Liver (tissue), 8 donors: ENCODE measurements at regions not wholly inside any gene's neighbourhood (a gene's known extent, or its start where the extent isn't known, plus 50 kb on each side); places are given as distances from the start of the nearest gene placed in this dataset.

Experiments
- DNase-seq: peaks from one replicate; pipeline ENCODE4 v3.0.0-alpha.2; 2017; ENCODE audit warnings: low spot score
- H3K27ac ChIP-seq, 2 donors: one replicate each; pipeline ENCODE4 v1.7.0; 2013; ENCODE audit warnings: inconsistent platforms in 2 of 2, low read length in 2 of 2, control low read depth in 1 of 2, low read depth in 1 of 2, mild to moderate bottlenecking in 1 of 2
- H3K27me3 ChIP-seq, 4 donors: one replicate each; pipeline versions ENCODE4 v1.6.1 to v1.7.0; 2013; ENCODE audit warnings: low read length in 3 of 4, inconsistent platforms in 1 of 4, mild to moderate bottlenecking in 1 of 4, moderate library complexity in 1 of 4; ENCODE audit not compliant: control insufficient read depth in 4 of 4, insufficient read depth in 4 of 4
- H3K36me3 ChIP-seq, 4 donors: one replicate each; pipeline versions ENCODE4 v1.6.1 to v1.7.0; 2013; ENCODE audit warnings: low read length in 3 of 4, mild to moderate bottlenecking in 3 of 4, low read depth in 1 of 4, moderate library complexity in 1 of 4; ENCODE audit not compliant: control insufficient read depth in 4 of 4, insufficient read depth in 3 of 4
- H3K4me1 ChIP-seq, 4 donors: one replicate each; pipeline versions ENCODE4 v1.6.1 to v1.7.0; 2013; ENCODE audit warnings: low read length in 3 of 4, mild to moderate bottlenecking in 3 of 4, moderate library complexity in 1 of 4; ENCODE audit not compliant: control insufficient read depth in 4 of 4, insufficient read depth in 4 of 4
- H3K4me3 ChIP-seq, 3 donors: one replicate each; pipeline versions ENCODE4 v1.6.1 to v1.7.0; 2013; ENCODE audit warnings: low read length in 3 of 3, control low read depth in 1 of 3, low read depth in 1 of 3, mild to moderate bottlenecking in 1 of 3
- H3K9ac ChIP-seq, 2 donors: one replicate each; pipeline ENCODE4 v1.7.0; 2013; ENCODE audit warnings: low read length in 2 of 2, mild to moderate bottlenecking in 2 of 2, moderate library complexity in 2 of 2, control low read depth in 1 of 2, low read depth in 1 of 2
- H3K9me3 ChIP-seq, 4 donors: one replicate each; pipeline versions ENCODE4 v1.6.1 to v1.7.0; 2013; ENCODE audit warnings: low read length in 3 of 4; ENCODE audit not compliant: control insufficient read depth in 4 of 4
- CTCF ChIP-seq: fragments of 150-350 bp; IDR thresholded peaks from 2 replicates; pipeline ENCODE4 v1.5.1; 2017; ENCODE audit warnings: improper control_type of control experiment, low read depth, low read length; ENCODE audit not compliant: missing input control
- EGR1 ChIP-seq, 2 donors: IDR thresholded peaks; 2 replicates each; pipeline ENCODE4 v1.6.1; 2016 to 2018; ENCODE audit warnings: antibody characterized with exemption in 2 of 2, low read depth in 2 of 2
- FOXA1 ChIP-seq: IDR thresholded peaks from 2 replicates; pipeline ENCODE4 v1.6.1; 2016; ENCODE audit warnings: antibody characterized with exemption
- FOXA2 ChIP-seq: IDR thresholded peaks from 2 replicates; pipeline ENCODE4 v1.6.1; 2016; ENCODE audit warnings: antibody characterized with exemption
- GABPA ChIP-seq, 2 donors: IDR thresholded peaks in 1 of 2; conservative IDR thresholded peaks in 1 of 2; 2 replicates each; pipeline ENCODE4 v1.6.1; 2016; ENCODE audit warnings: antibody characterized with exemption in 2 of 2, mild to moderate bottlenecking in 1 of 2, moderate library complexity in 1 of 2
- HNF4A ChIP-seq, 2 donors: conservative IDR thresholded peaks; 2 replicates each; pipeline ENCODE4 v1.6.1; 2016; ENCODE audit warnings: antibody characterized with exemption in 2 of 2, mild to moderate bottlenecking in 2 of 2
- HNF4G ChIP-seq: IDR thresholded peaks from 2 replicates; pipeline ENCODE4 v1.6.1; 2016; ENCODE audit warnings: antibody characterized with exemption
- JUND ChIP-seq, 2 donors: IDR thresholded peaks; 2 replicates each; pipeline ENCODE4 v1.6.1; 2016; ENCODE audit warnings: antibody characterized with exemption in 2 of 2
- MAX ChIP-seq: IDR thresholded peaks from 2 replicates; pipeline ENCODE4 v1.6.1; 2016; ENCODE audit warnings: antibody characterized with exemption
- NR2F2 ChIP-seq: IDR thresholded peaks from 2 replicates; pipeline ENCODE4 v1.6.1; 2016; ENCODE audit warnings: antibody characterized with exemption
- RAD21 ChIP-seq, 2 donors: IDR thresholded peaks; 2 replicates each; pipeline ENCODE4 v1.6.1; 2016; ENCODE audit warnings: antibody characterized with exemption in 2 of 2, mild to moderate bottlenecking in 2 of 2
- RXRA ChIP-seq, 2 donors: IDR thresholded peaks; 2 replicates each; pipeline ENCODE4 v1.6.1; 2017 to 2018; ENCODE audit warnings: antibody characterized with exemption in 2 of 2, mild to moderate bottlenecking in 1 of 2
- SP1 ChIP-seq: IDR thresholded peaks from 2 replicates; pipeline ENCODE4 v1.6.1; 2018; ENCODE audit warnings: antibody characterized with exemption, mild to moderate bottlenecking
- TAF1 ChIP-seq: conservative IDR thresholded peaks from 2 replicates; pipeline ENCODE4 v1.6.1; 2016; ENCODE audit warnings: antibody characterized with exemption, mild to moderate bottlenecking
- YY1 ChIP-seq: IDR thresholded peaks from 2 replicates; pipeline ENCODE4 v1.6.1; 2016; ENCODE audit warnings: antibody characterized with exemption, mild to moderate bottlenecking
- WGBS: extraction: QIAGEN DNeasy Blood & Tissue Kit; methylation state at CpG from one replicate; pipeline ENCODE4 v1.1.7; 2013; 5-methylcytosine and 5-hydroxymethylcytosine counted together
- TF ChIP-seq, protein P1 (sequence below): IDR thresholded peaks from 2 replicates; pipeline ENCODE4 v1.6.1; 2016; ENCODE audit warnings: antibody characterized with exemption
- TF ChIP-seq, protein P2 (sequence below): IDR thresholded peaks from 2 replicates; pipeline ENCODE4 v1.6.1; 2016; ENCODE audit warnings: antibody characterized with exemption, mild to moderate bottlenecking
- donor health status: healthy.
- donor health status: healthy.
- donor health status: healthy.
- donor health status: healthy.
- donor health status: healthy.

DNA sequence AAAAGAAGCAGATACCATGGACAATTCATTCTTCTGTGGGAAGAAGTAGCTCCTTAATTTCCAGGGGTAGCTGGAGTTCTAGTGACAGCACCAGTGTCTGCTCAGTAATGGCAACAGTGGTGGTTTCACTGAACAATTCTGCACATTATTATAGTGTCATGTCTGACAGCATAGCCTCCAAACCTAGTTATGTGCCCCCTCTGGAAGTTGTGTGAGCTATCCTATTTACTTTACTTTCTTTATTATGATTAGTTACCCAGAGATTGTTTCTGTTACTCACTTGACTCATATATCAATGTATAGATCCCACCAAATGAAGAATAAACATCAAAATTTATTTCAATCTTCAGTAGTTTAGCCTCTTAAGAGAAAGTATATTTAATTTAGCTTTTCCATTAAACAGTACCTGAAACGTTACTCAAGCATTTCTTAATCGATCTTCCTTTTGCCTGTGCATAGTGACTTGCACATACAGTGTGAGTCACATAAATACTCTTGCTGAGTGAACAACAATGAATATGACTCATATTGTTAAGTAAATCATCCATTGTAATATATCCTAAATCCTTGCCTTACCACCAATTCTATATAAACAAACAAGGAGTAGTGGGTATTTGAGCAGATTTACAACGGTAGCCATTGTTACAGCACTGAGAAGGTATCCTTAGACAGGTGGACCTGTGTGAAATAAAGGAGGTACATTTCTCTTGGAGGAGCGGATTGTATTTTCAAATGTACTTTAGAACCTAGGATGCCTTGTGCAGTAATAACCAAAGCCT is 534.7 kb downstream of the ANKRD50 start:
- TF ChIP-seq CTCF = no peak
- TF ChIP-seq, protein P1, sequence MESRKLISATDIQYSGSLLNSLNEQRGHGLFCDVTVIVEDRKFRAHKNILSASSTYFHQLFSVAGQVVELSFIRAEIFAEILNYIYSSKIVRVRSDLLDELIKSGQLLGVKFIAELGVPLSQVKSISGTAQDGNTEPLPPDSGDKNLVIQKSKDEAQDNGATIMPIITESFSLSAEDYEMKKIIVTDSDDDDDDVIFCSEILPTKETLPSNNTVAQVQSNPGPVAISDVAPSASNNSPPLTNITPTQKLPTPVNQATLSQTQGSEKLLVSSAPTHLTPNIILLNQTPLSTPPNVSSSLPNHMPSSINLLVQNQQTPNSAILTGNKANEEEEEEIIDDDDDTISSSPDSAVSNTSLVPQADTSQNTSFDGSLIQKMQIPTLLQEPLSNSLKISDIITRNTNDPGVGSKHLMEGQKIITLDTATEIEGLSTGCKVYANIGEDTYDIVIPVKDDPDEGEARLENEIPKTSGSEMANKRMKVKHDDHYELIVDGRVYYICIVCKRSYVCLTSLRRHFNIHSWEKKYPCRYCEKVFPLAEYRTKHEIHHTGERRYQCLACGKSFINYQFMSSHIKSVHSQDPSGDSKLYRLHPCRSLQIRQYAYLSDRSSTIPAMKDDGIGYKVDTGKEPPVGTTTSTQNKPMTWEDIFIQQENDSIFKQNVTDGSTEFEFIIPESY = no peak
- no peak for TF ChIP-seq RXRA (IDR thresholded peaks at IDR 0.05)
- TF ChIP-seq RAD21 (IDR thresholded peaks at IDR 0.05) = no peak
- no peak for TF ChIP-seq SP1
- WGBS = 88% methylated on average over 4 of the region's 4 CpGs
- Histone ChIP-seq H3K9me3 (no peaks in the 10 kb centered on the region), H3K4me3 (no peak overlapping the region), H3K4me1 (no peaks in the 10 kb centered on the region), H3K27ac (no peak overlapping the region), H3K36me3 (no peaks in the 10 kb centered on the region), H3K9ac (no peak overlapping the region), H3K27me3 (no peaks in the 10 kb centered on the region)
- no peak for DNase-seq

- Histone ChIP-seq H3K27ac (no peak overlapping the region), H3K4me3 (no peak overlapping the region), H3K27me3 (no peaks in the 10 kb centered on the region), H3K9me3 (no peaks in the 10 kb centered on the region), H3K9ac (no peak overlapping the region), H3K36me3 (no peaks in the 10 kb centered on the region), H3K4me1 (no peaks in the 10 kb centered on the region)
- TF ChIP-seq NR2F2 (no peak), RXRA (IDR thresholded peaks at IDR 0.05) (no peak), HNF4G (no peak), RAD21 (IDR thresholded peaks at IDR 0.05) (no peak), FOXA1 (no peak), CTCF (no peak), EGR1 (IDR thresholded peaks at IDR 0.05; ENCODE audit: low read depth in 2 of 2) (no peak), MAX (no peak), GABPA (IDR thresholded peaks at IDR 0.05 in 1 of 2, conservative IDR thresholded peaks at IDR 0.05 in 1 of 2) (no peak), HNF4A (conservative IDR thresholded peaks at IDR 0.05) (no peak), FOXA2 (no peak), JUND (IDR thresholded peaks at IDR 0.05) (no peak), YY1 (no peak), TAF1 (no peak), SP1 (no peak)
- TF ChIP-seq, protein P1 = no peak
- TF ChIP-seq, protein P2, sequence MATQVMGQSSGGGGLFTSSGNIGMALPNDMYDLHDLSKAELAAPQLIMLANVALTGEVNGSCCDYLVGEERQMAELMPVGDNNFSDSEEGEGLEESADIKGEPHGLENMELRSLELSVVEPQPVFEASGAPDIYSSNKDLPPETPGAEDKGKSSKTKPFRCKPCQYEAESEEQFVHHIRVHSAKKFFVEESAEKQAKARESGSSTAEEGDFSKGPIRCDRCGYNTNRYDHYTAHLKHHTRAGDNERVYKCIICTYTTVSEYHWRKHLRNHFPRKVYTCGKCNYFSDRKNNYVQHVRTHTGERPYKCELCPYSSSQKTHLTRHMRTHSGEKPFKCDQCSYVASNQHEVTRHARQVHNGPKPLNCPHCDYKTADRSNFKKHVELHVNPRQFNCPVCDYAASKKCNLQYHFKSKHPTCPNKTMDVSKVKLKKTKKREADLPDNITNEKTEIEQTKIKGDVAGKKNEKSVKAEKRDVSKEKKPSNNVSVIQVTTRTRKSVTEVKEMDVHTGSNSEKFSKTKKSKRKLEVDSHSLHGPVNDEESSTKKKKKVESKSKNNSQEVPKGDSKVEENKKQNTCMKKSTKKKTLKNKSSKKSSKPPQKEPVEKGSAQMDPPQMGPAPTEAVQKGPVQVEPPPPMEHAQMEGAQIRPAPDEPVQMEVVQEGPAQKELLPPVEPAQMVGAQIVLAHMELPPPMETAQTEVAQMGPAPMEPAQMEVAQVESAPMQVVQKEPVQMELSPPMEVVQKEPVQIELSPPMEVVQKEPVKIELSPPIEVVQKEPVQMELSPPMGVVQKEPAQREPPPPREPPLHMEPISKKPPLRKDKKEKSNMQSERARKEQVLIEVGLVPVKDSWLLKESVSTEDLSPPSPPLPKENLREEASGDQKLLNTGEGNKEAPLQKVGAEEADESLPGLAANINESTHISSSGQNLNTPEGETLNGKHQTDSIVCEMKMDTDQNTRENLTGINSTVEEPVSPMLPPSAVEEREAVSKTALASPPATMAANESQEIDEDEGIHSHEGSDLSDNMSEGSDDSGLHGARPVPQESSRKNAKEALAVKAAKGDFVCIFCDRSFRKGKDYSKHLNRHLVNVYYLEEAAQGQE = no peak
- 81% methylated on average over 4 of the region's 4 CpGs for WGBS
- no peak for DNase-seq
Observed at GRCh38 chr4:124178449-124179021, 534.0 kb downstream of the ANKRD50 start.
